ENCODE measurements at regions not wholly inside any gene's neighbourhood (a gene's known extent, or its start where the extent isn't known, plus 50 kb on each side); places are given as distances from the start of the nearest gene placed in this dataset.

DNA sequence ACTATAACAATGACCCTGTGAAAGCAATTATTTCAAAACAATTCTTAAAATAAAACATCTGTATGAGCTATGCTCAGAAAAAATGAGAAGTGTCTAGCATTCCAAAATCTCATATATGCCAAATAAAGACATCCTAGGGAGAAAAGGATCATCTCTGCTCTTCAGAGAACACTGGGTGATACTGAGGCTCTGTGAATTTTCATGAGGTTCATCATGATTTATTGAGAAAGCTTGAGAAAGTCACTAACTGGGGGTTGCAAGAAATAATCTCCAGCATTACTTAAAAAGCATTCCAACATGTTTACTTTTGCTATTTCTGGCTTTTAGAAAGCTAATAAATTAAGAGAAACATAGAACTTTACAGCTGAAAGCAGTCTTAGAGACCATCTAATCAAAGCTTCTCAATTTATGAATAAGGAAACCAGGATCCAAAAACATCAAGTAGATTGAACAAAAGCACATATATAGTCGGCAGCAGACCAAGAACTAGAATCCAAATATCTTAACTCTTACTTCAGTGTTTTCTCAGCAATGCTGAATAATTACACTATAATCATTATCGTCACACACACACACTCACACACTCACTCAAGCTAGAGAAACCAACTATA is 372.8 kb downstream of the NR2F1-AS1 start:
- no peak overlapping the region for H3K9ac ChIP-seq (ENCODE audit: low read depth in 1 of 2, low read length in 2 of 2)
- no peaks in the 10 kb centered on the region for H3K4me1 ChIP-seq (ENCODE audit: control insufficient read depth in 2 of 2, insufficient read depth in 2 of 2, low read length in 2 of 2)
- H3K36me3 ChIP-seq (ENCODE audit: control insufficient read depth in 2 of 2, insufficient read depth in 2 of 2, low read length in 2 of 2), result no peaks in the 10 kb centered on the region
- H3K27ac ChIP-seq (ENCODE audit: low read depth in 2 of 2, low read length in 2 of 2), result no peak overlapping the region
- H3K27me3 ChIP-seq (ENCODE audit: control insufficient read depth in 2 of 2, insufficient read depth in 2 of 2, low read length in 2 of 2), result no peaks in the 10 kb centered on the region
- no peak overlapping the region for H3K4me3 ChIP-seq (ENCODE audit: low read length in 2 of 2)
- no peaks in the 10 kb centered on the region for H3K9me3 ChIP-seq (ENCODE audit: control insufficient read depth in 2 of 2, low read length in 2 of 2)

DNA sequence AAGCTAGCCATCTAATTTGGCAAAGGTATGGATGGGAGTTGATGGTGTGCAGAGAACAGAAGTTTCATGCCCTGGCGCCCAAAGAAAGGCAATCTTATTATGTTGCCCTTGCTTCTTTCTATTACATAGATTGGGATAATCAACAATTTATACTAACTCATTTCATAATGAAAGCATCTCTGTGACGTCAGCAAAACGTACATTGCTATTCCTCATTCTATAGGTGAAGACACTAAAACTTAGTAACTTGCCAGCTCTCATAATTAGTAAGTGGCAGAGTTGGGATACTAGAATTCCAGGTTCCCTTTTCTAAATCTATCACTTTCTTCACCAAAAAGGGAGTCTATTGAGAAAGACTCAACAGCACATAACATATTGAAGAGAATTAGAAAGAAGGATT is 374.8 kb downstream of the NR2F1-AS1 start:
- no peaks in the 10 kb centered on the region for H3K27me3 ChIP-seq (ENCODE audit: control insufficient read depth in 2 of 2, insufficient read depth in 2 of 2, low read length in 2 of 2)

DNA sequence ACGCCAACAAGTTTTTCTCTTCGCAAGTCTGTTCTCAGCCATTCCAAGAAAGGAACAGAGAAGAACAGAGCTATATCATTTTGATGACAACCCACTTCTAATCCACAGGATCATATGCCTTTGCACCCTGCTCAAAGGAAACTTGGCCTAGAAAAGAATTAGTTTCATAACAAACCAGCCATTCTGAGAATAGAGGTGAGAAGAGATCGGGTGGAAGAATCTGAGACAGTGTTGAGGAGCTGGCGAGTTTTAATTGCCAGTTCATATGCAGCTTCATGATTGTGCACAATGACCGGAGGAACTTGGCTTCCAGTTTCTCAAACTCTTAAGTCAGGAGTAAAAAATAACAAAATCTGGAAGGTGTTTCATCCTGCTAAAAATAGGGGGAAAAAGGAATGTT is 380.0 kb downstream of the NR2F1-AS1 start:
- H3K27ac ChIP-seq (ENCODE audit: low read depth in 2 of 2, low read length in 2 of 2), result no peak overlapping the region
- H3K36me3 ChIP-seq (ENCODE audit: control insufficient read depth in 2 of 2, insufficient read depth in 2 of 2, low read length in 2 of 2), result no peaks in the 10 kb centered on the region
- H3K9ac ChIP-seq (ENCODE audit: low read depth in 1 of 2, low read length in 2 of 2), result no peak overlapping the region
- H3K27me3 ChIP-seq (ENCODE audit: control insufficient read depth in 2 of 2, insufficient read depth in 2 of 2, low read length in 2 of 2), result no peaks in the 10 kb centered on the region
- H3K4me3 ChIP-seq (ENCODE audit: low read length in 2 of 2), result no peak overlapping the region
- no peaks in the 10 kb centered on the region for H3K4me1 ChIP-seq (ENCODE audit: control insufficient read depth in 2 of 2, insufficient read depth in 2 of 2, low read length in 2 of 2)
- no peaks in the 10 kb centered on the region for H3K9me3 ChIP-seq (ENCODE audit: control insufficient read depth in 2 of 2, low read length in 2 of 2)

More for the DNA sequence above, 374.8 kb downstream of the NR2F1-AS1 start:
- Histone ChIP-seq H3K27ac (ENCODE audit: low read depth in 2 of 2, low read length in 2 of 2) (no peak overlapping the region), H3K9me3 (ENCODE audit: control insufficient read depth in 2 of 2, low read length in 2 of 2) (no peaks in the 10 kb centered on the region), H3K4me1 (ENCODE audit: control insufficient read depth in 2 of 2, insufficient read depth in 2 of 2, low read length in 2 of 2) (no peaks in the 10 kb centered on the region), H3K36me3 (ENCODE audit: control insufficient read depth in 2 of 2, insufficient read depth in 2 of 2, low read length in 2 of 2) (no peaks in the 10 kb centered on the region), H3K9ac (ENCODE audit: low read depth in 1 of 2, low read length in 2 of 2) (no peak overlapping the region), H3K4me3 (ENCODE audit: low read length in 2 of 2) (no peak overlapping the region)

DNA sequence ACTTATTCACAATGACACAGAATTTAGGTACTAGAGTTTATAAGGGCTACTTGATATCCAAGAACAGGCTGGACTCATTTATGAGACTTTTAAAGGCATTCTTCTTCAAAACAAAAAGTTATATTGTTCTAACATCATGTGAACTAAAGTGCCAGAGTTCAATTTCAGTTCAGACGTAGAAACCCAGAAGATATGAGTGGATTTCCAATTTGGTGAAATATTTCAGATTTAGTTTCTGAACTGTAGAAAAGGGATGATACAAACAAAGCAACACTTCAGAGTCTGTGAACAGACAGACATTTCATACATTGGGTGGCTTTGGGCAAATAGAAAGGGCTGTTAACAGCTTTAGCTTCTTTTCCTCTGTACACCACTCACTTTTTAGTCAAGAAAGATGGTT is 384.0 kb downstream of the NR2F1-AS1 start:
- Histone ChIP-seq H3K4me1 (ENCODE audit: control insufficient read depth in 2 of 2, insufficient read depth in 2 of 2, low read length in 2 of 2) (no peaks in the 10 kb centered on the region), H3K4me3 (ENCODE audit: low read length in 2 of 2) (no peak overlapping the region), H3K27me3 (ENCODE audit: control insufficient read depth in 2 of 2, insufficient read depth in 2 of 2, low read length in 2 of 2) (no peaks in the 10 kb centered on the region), H3K36me3 (ENCODE audit: control insufficient read depth in 2 of 2, insufficient read depth in 2 of 2, low read length in 2 of 2) (no peaks in the 10 kb centered on the region), H3K9me3 (ENCODE audit: control insufficient read depth in 2 of 2, low read length in 2 of 2) (no peaks in the 10 kb centered on the region), H3K27ac (ENCODE audit: low read depth in 2 of 2, low read length in 2 of 2) (no peak overlapping the region), H3K9ac (ENCODE audit: low read depth in 1 of 2, low read length in 2 of 2) (no peak overlapping the region)

DNA sequence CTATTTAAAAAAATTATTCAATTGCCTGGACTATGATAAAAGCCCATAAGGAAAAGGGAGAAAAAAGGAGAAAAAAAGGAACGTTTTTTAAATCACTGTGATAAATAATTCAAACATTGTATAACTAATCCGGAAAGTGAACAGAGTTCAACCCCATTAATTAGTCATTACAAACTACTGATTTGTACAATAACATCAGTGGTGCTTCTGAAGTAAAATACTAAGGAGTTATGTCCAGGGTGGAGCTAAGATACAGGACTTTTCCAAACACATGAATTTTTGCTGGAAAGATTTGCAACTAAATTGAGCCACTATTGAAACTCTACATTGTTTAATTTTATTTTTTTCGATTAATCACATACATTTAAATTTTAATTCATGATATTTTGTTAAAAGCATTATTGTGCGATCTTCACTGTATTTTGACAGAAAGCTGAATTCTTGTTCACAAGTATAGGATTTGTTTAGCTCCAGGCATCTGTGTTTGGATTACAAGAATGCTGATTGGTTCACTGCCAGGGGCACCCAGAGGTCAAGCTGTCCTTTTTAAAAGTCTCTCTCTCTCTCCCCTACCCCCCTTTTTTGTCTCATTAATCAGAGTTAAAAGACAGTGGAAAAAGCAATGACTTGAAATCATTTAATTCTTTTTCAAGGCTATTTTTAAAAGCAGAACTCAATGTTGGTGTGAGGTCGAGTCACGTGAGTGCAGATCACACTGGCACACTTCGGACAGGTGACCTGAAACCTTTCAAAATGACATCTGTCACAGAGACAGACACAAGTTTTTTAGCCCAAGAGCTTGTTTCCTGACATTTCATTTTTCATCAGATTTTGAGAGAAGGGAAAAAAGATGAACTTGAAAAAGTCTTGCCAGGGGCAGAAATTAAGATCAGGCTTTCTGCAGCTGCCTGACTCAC is 387.3 kb downstream of the NR2F1-AS1 start:
- Histone ChIP-seq H3K27ac (ENCODE audit: low read depth in 2 of 2, low read length in 2 of 2) (no peak overlapping the region), H3K9ac (ENCODE audit: low read depth in 1 of 2, low read length in 2 of 2) (no peak overlapping the region), H3K9me3 (ENCODE audit: control insufficient read depth in 2 of 2, low read length in 2 of 2) (no peaks in the 10 kb centered on the region), H3K4me1 (ENCODE audit: control insufficient read depth in 2 of 2, insufficient read depth in 2 of 2, low read length in 2 of 2) (no peaks in the 10 kb centered on the region), H3K27me3 (ENCODE audit: control insufficient read depth in 2 of 2, insufficient read depth in 2 of 2, low read length in 2 of 2) (no peaks in the 10 kb centered on the region), H3K4me3 (ENCODE audit: low read length in 2 of 2) (no peak overlapping the region), H3K36me3 (ENCODE audit: control insufficient read depth in 2 of 2, insufficient read depth in 2 of 2, low read length in 2 of 2) (no peaks in the 10 kb centered on the region)

DNA sequence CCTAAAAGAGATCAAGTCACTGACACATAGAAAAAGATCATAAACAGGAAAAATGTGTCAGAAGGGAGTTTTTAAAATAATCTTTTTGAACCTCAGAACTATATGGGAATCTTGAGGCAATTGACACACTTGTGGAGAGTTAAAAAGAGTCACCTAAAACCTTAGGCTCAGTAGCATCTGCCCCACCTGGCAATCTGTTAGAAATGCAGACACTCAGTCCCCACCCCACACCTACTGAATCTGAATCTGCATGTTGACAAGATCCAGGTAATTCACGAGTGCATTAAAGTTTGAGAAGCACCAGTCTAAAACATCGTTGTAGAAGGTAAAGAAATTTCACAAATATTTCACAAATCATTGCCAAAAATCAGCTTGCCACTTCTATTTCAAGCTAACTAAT is 388.3 kb downstream of the NR2F1-AS1 start:
- Histone ChIP-seq H3K27ac (ENCODE audit: low read depth in 2 of 2, low read length in 2 of 2) (no peak overlapping the region), H3K36me3 (ENCODE audit: control insufficient read depth in 2 of 2, insufficient read depth in 2 of 2, low read length in 2 of 2) (no peaks in the 10 kb centered on the region)

DNA sequence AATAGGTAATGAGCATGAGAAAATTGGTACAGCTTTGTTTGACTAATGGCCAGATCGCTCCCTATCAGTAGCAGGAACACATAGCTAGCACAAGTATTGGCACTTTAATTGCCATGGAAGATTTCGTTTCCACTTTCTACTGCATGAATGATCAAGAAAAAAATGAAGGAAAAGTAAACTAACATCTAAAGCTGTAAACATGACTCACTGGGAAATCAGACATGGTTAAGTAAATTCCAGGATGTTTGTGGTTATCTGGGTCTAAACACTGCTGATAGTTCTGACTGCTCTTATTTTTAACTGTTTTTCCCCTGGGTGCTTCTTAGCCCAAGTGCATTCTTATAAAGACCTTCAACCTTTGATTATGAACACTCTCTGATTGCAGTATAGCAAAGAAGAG is 388.9 kb downstream of the NR2F1-AS1 start:
- Histone ChIP-seq H3K4me1 (ENCODE audit: control insufficient read depth in 2 of 2, insufficient read depth in 2 of 2, low read length in 2 of 2) (no peaks in the 10 kb centered on the region), H3K9ac (ENCODE audit: low read depth in 1 of 2, low read length in 2 of 2) (no peak overlapping the region), H3K4me3 (ENCODE audit: low read length in 2 of 2) (no peak overlapping the region), H3K27ac (ENCODE audit: low read depth in 2 of 2, low read length in 2 of 2) (no peak overlapping the region), H3K36me3 (ENCODE audit: control insufficient read depth in 2 of 2, insufficient read depth in 2 of 2, low read length in 2 of 2) (no peaks in the 10 kb centered on the region), H3K27me3 (ENCODE audit: control insufficient read depth in 2 of 2, insufficient read depth in 2 of 2, low read length in 2 of 2) (no peaks in the 10 kb centered on the region), H3K9me3 (ENCODE audit: control insufficient read depth in 2 of 2, low read length in 2 of 2) (no peaks in the 10 kb centered on the region)

More for the DNA sequence above, 388.3 kb downstream of the NR2F1-AS1 start:
- Histone ChIP-seq H3K4me1 (ENCODE audit: control insufficient read depth in 2 of 2, insufficient read depth in 2 of 2, low read length in 2 of 2) (no peaks in the 10 kb centered on the region), H3K4me3 (ENCODE audit: low read length in 2 of 2) (no peak overlapping the region), H3K27me3 (ENCODE audit: control insufficient read depth in 2 of 2, insufficient read depth in 2 of 2, low read length in 2 of 2) (no peaks in the 10 kb centered on the region), H3K9ac (ENCODE audit: low read depth in 1 of 2, low read length in 2 of 2) (no peak overlapping the region), H3K9me3 (ENCODE audit: control insufficient read depth in 2 of 2, low read length in 2 of 2) (no peaks in the 10 kb centered on the region)

DNA sequence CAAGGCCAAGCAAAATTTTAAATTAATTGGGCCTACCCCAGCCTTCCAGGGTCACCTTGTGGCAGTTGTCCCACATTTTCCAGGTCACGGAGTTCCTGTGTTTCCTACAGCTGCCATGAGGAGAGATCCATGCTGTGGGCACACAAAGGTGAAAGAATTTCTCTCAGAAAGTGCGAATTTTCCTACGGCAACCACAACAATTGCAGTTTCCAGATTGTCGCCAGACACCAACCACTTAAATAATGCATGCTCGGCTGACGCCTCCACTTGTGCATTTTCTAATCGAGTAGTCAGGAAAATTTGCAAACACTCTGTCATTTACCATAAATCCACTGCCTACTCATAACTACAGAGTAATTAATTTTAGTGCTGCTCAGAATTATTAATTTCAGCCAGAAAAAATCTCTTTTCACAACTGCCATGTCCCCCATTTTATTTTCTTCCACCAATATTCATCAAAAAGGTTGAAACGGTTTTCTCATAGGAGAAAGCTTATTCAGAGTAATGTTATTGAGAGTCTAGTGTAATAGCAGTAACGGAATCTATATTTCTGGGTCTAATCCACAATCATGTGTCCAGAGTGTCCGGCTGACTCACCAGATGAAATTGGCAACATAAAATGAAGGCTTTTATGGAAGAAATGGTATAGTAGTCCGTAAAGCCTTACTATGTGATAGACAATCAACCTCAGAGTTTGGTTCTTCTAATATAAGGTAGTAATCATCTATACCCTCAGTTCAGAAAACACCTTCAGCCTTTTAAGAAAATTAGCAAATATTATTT is 389.8 kb downstream of the NR2F1-AS1 start:
- no peaks in the 10 kb centered on the region for H3K27me3 ChIP-seq (ENCODE audit: control insufficient read depth in 2 of 2, insufficient read depth in 2 of 2, low read length in 2 of 2)
- H3K4me3 ChIP-seq (ENCODE audit: low read length in 2 of 2), result no peak overlapping the region
- H3K27ac ChIP-seq (ENCODE audit: low read depth in 2 of 2, low read length in 2 of 2), result no peak overlapping the region
- no peaks in the 10 kb centered on the region for H3K36me3 ChIP-seq (ENCODE audit: control insufficient read depth in 2 of 2, insufficient read depth in 2 of 2, low read length in 2 of 2)
- H3K4me1 ChIP-seq (ENCODE audit: control insufficient read depth in 2 of 2, insufficient read depth in 2 of 2, low read length in 2 of 2), result no peaks in the 10 kb centered on the region
- H3K9me3 ChIP-seq (ENCODE audit: control insufficient read depth in 2 of 2, low read length in 2 of 2), result no peaks in the 10 kb centered on the region
- H3K9ac ChIP-seq (ENCODE audit: low read depth in 1 of 2, low read length in 2 of 2), result no peak overlapping the region

DNA sequence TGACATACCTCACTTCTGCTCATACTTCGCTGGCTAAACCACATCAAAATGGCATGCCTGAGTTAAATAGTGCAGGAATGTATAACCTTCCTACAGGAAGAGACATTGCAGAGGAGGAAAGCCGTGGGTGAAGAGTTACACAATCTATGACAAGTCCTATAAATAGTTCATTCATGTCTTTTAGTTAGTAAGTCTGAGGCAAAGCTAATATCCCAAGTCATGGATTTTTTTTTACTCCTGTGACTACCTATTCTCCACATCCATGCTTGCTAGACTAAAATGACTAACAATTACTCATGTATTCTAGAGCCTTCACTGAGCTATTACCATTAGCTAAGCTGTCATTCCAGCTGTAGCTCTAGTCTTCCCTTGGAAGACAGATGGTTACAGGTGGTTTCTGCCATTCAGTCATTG is 391.3 kb downstream of the NR2F1-AS1 start:
- H3K36me3 ChIP-seq (ENCODE audit: control insufficient read depth in 2 of 2, insufficient read depth in 2 of 2, low read length in 2 of 2), result no peaks in the 10 kb centered on the region
- H3K9me3 ChIP-seq (ENCODE audit: control insufficient read depth in 2 of 2, low read length in 2 of 2), result no peaks in the 10 kb centered on the region
- no peaks in the 10 kb centered on the region for H3K27me3 ChIP-seq (ENCODE audit: control insufficient read depth in 2 of 2, insufficient read depth in 2 of 2, low read length in 2 of 2)
- H3K9ac ChIP-seq (ENCODE audit: low read depth in 1 of 2, low read length in 2 of 2), result no peak overlapping the region
- no peak overlapping the region for H3K27ac ChIP-seq (ENCODE audit: low read depth in 2 of 2, low read length in 2 of 2)
- H3K4me3 ChIP-seq (ENCODE audit: low read length in 2 of 2), result no peak overlapping the region
- no peaks in the 10 kb centered on the region for H3K4me1 ChIP-seq (ENCODE audit: control insufficient read depth in 2 of 2, insufficient read depth in 2 of 2, low read length in 2 of 2)

All from mucosa of rectum (tissue), 2 donors.